Mesodermal cell (in vitro differentiated cells): ENCODE measurements at regions not wholly inside any gene's neighbourhood (a gene's known extent, or its start where the extent isn't known, plus 50 kb on each side); places are given as distances from the start of the nearest gene placed in this dataset.
"Not testable (repeated sequence)": the region's sequence is repeated elsewhere in the genome, so short reads cannot be mapped to it uniquely, and the experiment has no call there.

Source experiments
- H3K27ac ChIP-seq: 2 replicates; pipeline ENCODE4 v1.7.0; 2013; ENCODE audit warnings: mild to moderate bottlenecking, low read depth, low read length, moderate library complexity; ENCODE audit not compliant: severe bottlenecking
- H3K36me3 ChIP-seq: 2 replicates; pipeline ENCODE4 v1.7.1; 2013; ENCODE audit warnings: mild to moderate bottlenecking, low read length, moderate library complexity; ENCODE audit not compliant: control insufficient read depth, insufficient read depth
- H3K4me1 ChIP-seq: one replicate; pipeline ENCODE4 v1.7.1; 2013; ENCODE audit warnings: mild to moderate bottlenecking, low read length; ENCODE audit not compliant: insufficient read depth, control insufficient read depth, poor library complexity, severe bottlenecking
- H3K4me3 ChIP-seq: 2 replicates; pipeline ENCODE4 v1.7.0; 2013; ENCODE audit warnings: low read length, control low read depth, mild to moderate bottlenecking; ENCODE audit not compliant: insufficient read depth, poor library complexity, severe bottlenecking; ENCODE audit errors: extremely low read depth
- H3K9me3 ChIP-seq: 2 replicates; pipeline ENCODE4 v1.7.1; 2013; ENCODE audit warnings: mild to moderate bottlenecking, low read length, moderate library complexity; ENCODE audit not compliant: control insufficient read depth
- WGBS, 2 experiments: methylation state at CpG; one replicate each; pipeline ENCODE4 v1.1.5; 2013; ENCODE audit warnings: missing lambda C conversion rate in 2 of 2; ENCODE audit not compliant: insufficient coverage in 2 of 2; 5-methylcytosine and 5-hydroxymethylcytosine counted together

DNA sequence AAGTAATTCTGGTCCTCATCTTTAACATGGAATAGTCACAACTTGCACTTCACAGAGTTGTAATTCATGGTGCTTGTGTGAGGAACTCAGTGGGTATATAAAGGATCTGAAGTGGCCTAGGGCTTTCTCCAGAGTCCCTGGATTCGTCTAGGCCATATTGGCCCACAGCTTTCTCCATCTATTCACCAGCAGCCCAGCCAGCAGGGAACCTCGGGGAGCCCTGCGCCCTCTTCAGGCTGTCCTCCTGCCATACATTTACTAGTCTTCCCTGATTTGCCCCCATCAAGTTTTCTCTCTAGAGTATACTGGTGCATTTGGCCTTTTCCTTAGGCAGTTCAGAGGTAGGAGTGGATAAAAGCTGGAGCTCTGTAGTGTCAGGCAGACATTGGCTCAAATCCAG lies 278.3 kb downstream of the MYCN start:
- no peak overlapping the region for H3K4me3 ChIP-seq
- no peaks in the 10 kb centered on the region for H3K36me3 ChIP-seq
- H3K9me3 ChIP-seq = no peaks in the 10 kb centered on the region
- no peaks in the 10 kb centered on the region for H3K4me1 ChIP-seq
- 10 to 50% methylated on average over 2 to 3 of the region's 3 CpGs for WGBS, 2 experiments
- no peak overlapping the region for H3K27ac ChIP-seq

DNA sequence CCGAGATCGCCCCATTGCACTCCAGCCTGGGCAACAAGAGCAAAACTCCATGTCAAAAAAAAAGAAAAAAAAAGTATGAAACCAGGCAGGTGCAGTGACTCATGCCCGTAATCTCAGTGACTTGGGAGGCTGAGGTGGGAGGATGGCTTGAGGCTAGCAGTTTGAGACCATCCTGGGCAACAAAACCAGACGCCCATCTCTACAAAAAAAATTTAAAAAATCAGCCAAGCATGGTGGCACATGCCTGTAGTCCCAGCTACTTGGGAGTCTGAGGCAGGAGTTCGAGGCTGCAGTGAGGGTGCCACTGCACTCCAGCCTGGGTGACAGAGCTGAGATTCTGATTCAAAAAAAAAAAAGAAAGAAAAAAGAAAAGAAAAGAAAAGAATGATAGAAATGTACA lies 277.8 kb downstream of the MYCN start:
- H3K4me1 ChIP-seq = no peaks in the 10 kb centered on the region
- no peak overlapping the region for H3K4me3 ChIP-seq
- no peak overlapping the region for H3K27ac ChIP-seq
- H3K36me3 ChIP-seq = no peaks in the 10 kb centered on the region
- no peaks in the 10 kb centered on the region for H3K9me3 ChIP-seq
- WGBS, 2 experiments = 93 to 100% methylated on average over 1 to 3 of the region's 5 CpGs

DNA sequence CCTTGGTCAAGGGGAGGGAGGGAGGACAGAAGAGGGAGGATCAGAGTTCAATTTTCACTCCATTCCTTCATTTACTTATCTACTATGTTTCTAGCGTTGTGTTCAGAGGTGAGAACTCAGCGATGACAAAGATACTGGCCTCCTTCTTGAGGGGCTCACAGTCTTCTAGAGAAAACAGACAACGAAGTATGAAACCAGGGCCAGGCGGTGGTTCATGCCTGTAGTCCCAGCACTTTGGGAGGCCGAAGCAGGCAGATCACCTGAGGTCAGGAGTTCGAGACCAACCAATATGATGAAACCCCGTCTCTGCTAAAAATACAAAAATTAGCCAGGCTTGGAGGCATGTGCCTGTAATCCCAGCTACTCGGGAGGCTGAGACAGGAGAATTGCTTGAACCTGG lies 277.4 kb downstream of the MYCN start:
- 94 to 95% methylated on average over 7 of the region's 8 CpGs for WGBS, 2 experiments
- H3K4me3 ChIP-seq, H3K4me1 ChIP-seq, H3K9me3 ChIP-seq, H3K36me3 ChIP-seq, H3K27ac ChIP-seq: not testable (repeated sequence)

DNA sequence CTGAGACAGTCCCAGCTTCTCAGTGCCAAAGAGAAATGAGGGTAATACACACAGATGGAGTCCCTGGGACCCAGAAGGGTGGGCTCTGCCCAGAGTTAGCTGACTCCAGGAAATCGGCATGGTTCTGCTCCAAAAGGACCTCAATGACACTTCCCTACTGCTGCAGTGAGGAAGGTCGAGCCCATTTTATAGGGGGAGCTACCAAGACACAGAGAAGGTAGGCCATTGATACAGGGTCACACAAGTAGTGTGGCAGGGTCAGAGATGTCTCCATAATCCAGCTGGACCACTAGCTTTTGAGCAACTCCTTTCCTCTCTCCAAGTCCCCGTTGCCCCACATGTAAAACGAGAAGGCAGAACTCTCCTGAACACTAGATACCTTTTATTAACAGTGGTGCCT lies 276.9 kb downstream of the MYCN start:
- H3K9me3 ChIP-seq = no peaks in the 10 kb centered on the region
- 94 to 95% methylated on average over 2 to 3 of the region's 4 CpGs for WGBS, 2 experiments
- H3K36me3 ChIP-seq = no peaks in the 10 kb centered on the region
- no peak overlapping the region for H3K4me3 ChIP-seq
- no peaks in the 10 kb centered on the region for H3K4me1 ChIP-seq
- no peak overlapping the region for H3K27ac ChIP-seq

DNA sequence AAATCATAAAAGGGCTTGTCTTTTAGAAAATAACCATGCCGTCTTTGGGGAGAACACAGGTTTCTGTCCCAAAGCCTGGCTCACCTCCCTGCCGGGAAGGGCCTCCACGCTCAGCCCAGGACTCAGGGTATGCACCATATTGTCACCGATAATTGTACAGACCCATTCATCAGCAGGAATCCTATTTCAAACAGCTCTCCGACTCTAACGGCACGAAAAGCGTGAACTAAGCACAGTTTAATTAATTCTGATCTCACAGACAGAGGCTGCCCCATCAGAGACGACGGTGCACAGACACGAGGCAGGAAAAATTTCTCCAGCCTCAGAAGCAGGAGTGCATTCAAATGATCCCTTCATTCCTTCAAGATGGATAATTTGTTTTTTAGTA lies 276.2 kb downstream of the MYCN start:
- no peak overlapping the region for H3K4me3 ChIP-seq
- 83 to 84% methylated on average over 10 to 11 of the region's 11 CpGs for WGBS, 2 experiments
- H3K27ac ChIP-seq = no peak overlapping the region
- no peaks in the 10 kb centered on the region for H3K4me1 ChIP-seq
- no peaks in the 10 kb centered on the region for H3K9me3 ChIP-seq
- H3K36me3 ChIP-seq = no peaks in the 10 kb centered on the region

DNA sequence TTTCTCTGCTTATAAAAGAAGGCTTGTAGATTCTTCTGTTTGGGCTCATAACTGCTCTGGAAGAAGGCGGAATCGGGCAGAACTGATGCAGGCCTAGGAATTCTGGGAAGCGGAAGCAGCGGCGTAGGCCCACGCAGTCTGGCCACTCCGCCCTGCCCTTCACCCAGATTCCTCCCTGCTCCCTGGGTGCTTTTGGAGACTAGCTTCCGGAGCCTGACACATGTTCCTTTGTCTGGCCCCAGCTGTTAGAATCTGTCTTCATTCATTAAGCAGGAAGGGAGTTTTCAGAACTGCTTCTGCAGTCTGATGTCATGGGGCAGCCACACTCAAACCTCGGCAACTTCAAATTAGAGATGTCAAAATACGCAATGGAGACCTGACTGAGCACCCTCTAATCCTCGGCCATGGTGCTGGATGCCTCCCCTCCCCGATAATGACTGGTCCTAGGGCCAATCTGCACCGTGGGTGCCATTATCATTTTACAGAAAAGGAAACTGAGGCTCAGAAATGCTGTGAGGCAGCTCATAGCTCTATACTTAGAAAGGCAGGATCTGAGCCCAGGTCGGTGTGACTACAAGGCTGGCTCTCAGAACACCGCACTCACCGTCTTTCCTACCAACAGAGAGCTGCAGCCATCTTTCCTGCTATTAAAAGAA lies 275.7 kb downstream of the MYCN start:
- H3K4me3 ChIP-seq = no peak overlapping the region
- no peaks in the 10 kb centered on the region for H3K4me1 ChIP-seq
- WGBS, 2 experiments = 92 to 94% methylated on average over 13 to 16 of the region's 16 CpGs
- H3K9me3 ChIP-seq = peaks cover under 1% of the 10 kb centered on the region
- H3K36me3 ChIP-seq = no peaks in the 10 kb centered on the region
- H3K27ac ChIP-seq = peak overlapping the region; percentile 16

DNA sequence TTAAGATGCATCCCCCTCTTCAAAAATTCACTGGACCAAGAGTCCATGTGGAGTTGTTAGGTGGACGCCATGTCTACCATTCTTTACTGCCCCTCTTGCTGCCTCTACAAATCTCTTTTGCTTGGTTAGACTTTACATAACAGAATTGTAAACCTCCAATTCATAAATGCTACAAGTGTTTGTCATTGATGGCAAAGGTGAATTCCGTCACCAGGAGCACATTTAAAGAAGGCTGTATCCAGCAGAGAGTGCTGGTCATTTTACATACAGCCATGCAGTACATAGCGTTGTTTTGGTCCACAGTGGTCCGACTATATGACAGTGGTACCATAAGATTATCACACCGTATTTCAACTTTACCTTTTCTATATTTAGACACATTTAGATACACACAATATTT lies 274.5 kb downstream of the MYCN start:
- peaks cover 4% of the 10 kb centered on the region for H3K9me3 ChIP-seq
- no peaks in the 10 kb centered on the region for H3K4me1 ChIP-seq
- 94 to 97% methylated on average over 2 to 3 of the region's 5 CpGs for WGBS, 2 experiments
- no peak overlapping the region for H3K27ac ChIP-seq
- no peaks in the 10 kb centered on the region for H3K36me3 ChIP-seq
- no peak overlapping the region for H3K4me3 ChIP-seq

DNA sequence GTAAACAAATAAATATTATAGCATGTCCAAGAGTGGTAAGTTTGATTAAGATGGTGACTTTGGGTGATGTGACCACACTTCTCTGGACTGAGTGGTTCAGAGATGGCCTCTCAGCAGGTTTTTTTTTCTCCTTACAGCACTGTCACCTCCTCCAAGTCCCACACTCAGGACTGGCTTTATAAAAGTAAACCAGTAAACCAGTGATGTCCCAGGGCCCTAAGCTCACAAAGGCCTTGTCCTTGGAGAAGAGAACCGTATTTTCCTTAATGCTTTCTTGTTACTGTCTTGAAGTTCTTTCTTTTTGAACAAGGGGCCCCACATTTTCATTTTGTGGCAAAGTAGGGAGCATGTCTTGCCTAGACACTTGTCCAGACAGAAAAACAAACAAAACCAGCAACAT lies 274.0 kb downstream of the MYCN start:
- Histone ChIP-seq H3K9me3 (peaks cover 4% of the 10 kb centered on the region), H3K4me3 (no peak overlapping the region), H3K4me1 (no peaks in the 10 kb centered on the region), H3K27ac (no peak overlapping the region), H3K36me3 (no peaks in the 10 kb centered on the region)
- WGBS, 2 experiments = 80 to 100% methylated on average over 1 of the region's 1 CpG

DNA sequence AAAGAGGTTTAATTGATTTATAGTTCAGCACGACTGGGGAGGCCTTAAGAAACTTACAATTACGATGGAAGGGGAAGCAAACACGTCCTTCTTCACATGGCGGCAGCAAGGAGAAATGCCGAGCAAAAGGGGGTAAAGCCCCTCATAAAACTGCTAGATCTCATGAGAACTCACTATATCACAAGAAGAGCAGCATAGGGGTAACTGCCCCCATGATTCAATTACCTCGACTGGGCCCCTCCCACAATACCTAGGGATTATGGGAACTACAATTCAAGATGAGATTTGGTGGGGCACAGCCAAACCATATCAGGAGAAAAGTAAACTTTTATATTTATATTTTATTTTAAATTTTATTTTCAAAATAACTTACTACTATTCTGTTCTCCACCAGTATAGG lies 272.0 kb downstream of the MYCN start:
- 88 to 97% methylated on average over 4 to 5 of the region's 6 CpGs for WGBS, 2 experiments

DNA sequence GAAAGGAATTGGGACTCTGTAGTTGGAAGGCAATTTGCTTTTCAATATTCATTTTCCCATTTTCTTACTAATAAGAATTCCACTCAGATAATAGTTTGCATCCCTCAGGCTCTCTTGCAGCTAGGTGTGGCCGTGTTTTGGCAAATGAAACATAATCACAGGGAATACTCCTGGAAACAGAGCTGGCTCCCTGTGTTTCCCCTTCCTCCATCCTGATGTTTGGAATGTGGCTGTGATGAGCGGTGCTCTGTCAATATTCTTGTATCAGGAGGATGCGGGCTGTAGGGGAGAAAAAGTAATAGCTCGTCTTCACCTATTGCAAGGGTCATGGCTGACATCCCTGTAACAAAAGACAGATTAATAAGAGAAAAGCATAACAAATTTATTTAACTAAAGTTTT lies 271.0 kb downstream of the MYCN start:
- H3K9me3 ChIP-seq = peaks cover 4% of the 10 kb centered on the region
- WGBS, 2 experiments = no CpG with 5 or more reads among the region's 4 CpGs
- H3K4me1 ChIP-seq = no peaks in the 10 kb centered on the region
- no peak overlapping the region for H3K27ac ChIP-seq
- no peak overlapping the region for H3K4me3 ChIP-seq
- no peaks in the 10 kb centered on the region for H3K36me3 ChIP-seq

More for the DNA sequence above, 272.0 kb downstream of the MYCN start:
- Histone ChIP-seq H3K4me1 (no peaks in the 10 kb centered on the region), H3K4me3 (no peak overlapping the region), H3K9me3 (peaks cover 4% of the 10 kb centered on the region), H3K27ac (no peak overlapping the region), H3K36me3 (no peaks in the 10 kb centered on the region)

DNA sequence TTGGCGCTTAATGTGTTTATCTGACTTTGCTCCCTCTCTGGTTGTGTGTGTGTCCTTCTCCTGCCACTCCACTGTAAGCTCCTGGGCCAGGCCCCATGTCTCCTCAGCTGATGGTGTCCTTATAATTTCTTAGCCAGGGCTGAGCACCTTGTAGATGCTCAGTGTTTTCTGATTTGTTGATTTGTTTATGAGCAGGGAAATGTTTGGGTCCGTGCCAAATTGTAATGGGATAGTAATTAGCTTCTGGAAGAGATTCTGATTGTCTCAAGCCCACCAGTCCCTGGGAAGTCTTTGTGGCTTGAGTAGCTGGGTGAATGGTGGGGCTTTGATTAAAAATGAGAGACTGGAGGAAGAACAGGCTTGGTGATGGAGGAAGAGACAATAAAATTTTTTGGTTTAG lies 270.5 kb downstream of the MYCN start:
- H3K4me3 ChIP-seq = no peak overlapping the region
- no peaks in the 10 kb centered on the region for H3K36me3 ChIP-seq
- H3K9me3 ChIP-seq = peaks cover 4% of the 10 kb centered on the region
- H3K27ac ChIP-seq = no peak overlapping the region
- 83 to 100% methylated on average over 1 to 2 of the region's 2 CpGs for WGBS, 2 experiments
- no peaks in the 10 kb centered on the region for H3K4me1 ChIP-seq
